OCI-LY1 (cell line): ENCODE measurements at regions not wholly inside any gene's neighbourhood (a gene's known extent, or its start where the extent isn't known, plus 50 kb on each side); places are given as distances from the start of the nearest gene placed in this dataset.

Experiments used
- H2AFZ ChIP-seq: fragments of 200-600 bp; sonication (generic), shearing (Covaris generic); 2 replicates; pipeline ENCODE4 v1.6.0; 2014; ENCODE audit warnings: antibody characterized with exemption, mild to moderate bottlenecking, low read length
- H3F3A ChIP-seq: fragments of 200-600 bp; sonication (generic), shearing (Covaris generic); 2 replicates; pipeline ENCODE4 v1.6.0; 2014; ENCODE audit warnings: mild to moderate bottlenecking, antibody characterized with exemption, low read length, moderate library complexity; ENCODE audit not compliant: insufficient read depth
- H3K27ac ChIP-seq: fragments of 200-600 bp; sonication (generic); 2 replicates; pipeline ENCODE4 v1.5.1; 2014; ENCODE audit warnings: low read length, mixed run types, mild to moderate bottlenecking, low read depth; ENCODE audit not compliant: poor library complexity, severe bottlenecking
- H3K27me3 ChIP-seq: fragments of 200-600 bp; sonication (generic); 2 replicates; pipeline ENCODE4 v1.6.0; 2014; ENCODE audit warnings: antibody characterized with exemption, mild to moderate bottlenecking, low read length, moderate library complexity; ENCODE audit not compliant: insufficient read depth
- H3K36me3 ChIP-seq: fragments of 200-600 bp; sonication (generic); 2 replicates; pipeline ENCODE4 v1.6.1; 2014; ENCODE audit warnings: mild to moderate bottlenecking, antibody characterized with exemption, low read length, moderate library complexity, mixed read lengths; ENCODE audit not compliant: insufficient read depth
- H3K4me1 ChIP-seq: fragments of 200-600 bp; sonication (generic); 2 replicates; pipeline ENCODE4 v1.5.1; 2014; ENCODE audit warnings: mild to moderate bottlenecking, low read length, moderate library complexity; ENCODE audit not compliant: insufficient read depth, severe bottlenecking
- H3K4me2 ChIP-seq: fragments of 200-600 bp; sonication (generic), shearing (Covaris generic); 2 replicates; pipeline ENCODE4 v1.6.1; 2014; ENCODE audit warnings: low read length
- H3K4me3 ChIP-seq: fragments of 200-600 bp; sonication (generic); 2 replicates; pipeline ENCODE4 v1.5.1; 2014; ENCODE audit warnings: low read length, low read depth, mild to moderate bottlenecking, mixed read lengths; ENCODE audit not compliant: poor library complexity, severe bottlenecking
- H3K79me2 ChIP-seq: fragments of 200-600 bp; shearing (Covaris generic); 2 replicates; pipeline ENCODE4 v1.6.1; 2016; ENCODE audit warnings: mixed run types, low read length, mixed read lengths; ENCODE audit not compliant: insufficient read depth
- H3K9ac ChIP-seq: fragments of 200-600 bp; sonication (generic), shearing (Covaris generic); 2 replicates; pipeline ENCODE4 v1.6.1; 2014; ENCODE audit warnings: mild to moderate bottlenecking, low read length, mixed read lengths
- H3K9me2 ChIP-seq: fragments of 200-600 bp; sonication (generic), shearing (Covaris generic); 2 replicates; pipeline ENCODE4 v1.6.1; 2014; ENCODE audit warnings: low read depth, mild to moderate bottlenecking, low read length, mixed read lengths
- H3K9me3 ChIP-seq: fragments of 200-600 bp; shearing (Covaris generic); 2 replicates; pipeline ENCODE4 v1.6.1; 2014; ENCODE audit warnings: low read length, mixed read lengths
- H4K20me1 ChIP-seq: fragments of 200-600 bp; sonication (generic), shearing (Covaris generic); 2 replicates; pipeline ENCODE4 v1.6.0; 2016; ENCODE audit warnings: mild to moderate bottlenecking, low read length; ENCODE audit not compliant: insufficient read depth
- EZH2 ChIP-seq: fragments of 200-600 bp; sonication (generic), shearing (Covaris generic); IDR thresholded peaks from 2 replicates; pipeline ENCODE4 v1.8.0; 2017; ENCODE audit warnings: borderline replicate concordance, mixed run types, mild to moderate bottlenecking, antibody characterized with exemption, low read length, moderate library complexity, mixed read lengths
- TF ChIP-seq, protein P1 (sequence below): fragments of 200-600 bp; sonication (generic), shearing (Covaris generic); IDR thresholded peaks from 2 replicates; pipeline ENCODE4 v1.5.1; 2017; ENCODE audit warnings: mild to moderate bottlenecking, antibody characterized with exemption, low read length, moderate library complexity, mixed read lengths

DNA sequence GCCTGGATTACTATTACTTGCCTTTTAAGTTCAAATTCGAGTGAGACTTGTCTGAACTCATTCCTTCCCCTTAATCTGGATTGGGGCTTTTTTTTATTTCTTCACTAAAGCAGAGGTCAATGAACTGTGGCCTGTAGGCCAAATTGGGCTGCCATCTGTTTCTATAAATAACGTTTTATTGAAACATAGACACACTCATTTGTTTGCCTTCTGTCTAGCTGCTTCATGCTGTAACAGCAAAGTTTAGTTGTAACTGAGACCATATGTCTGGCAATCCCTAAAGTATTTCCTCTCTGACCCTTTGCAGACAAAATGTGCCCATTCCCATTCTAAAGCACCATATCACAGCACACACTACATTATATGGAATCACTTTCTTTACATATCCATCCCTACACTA, 207.9 kb upstream of the ISX start:
- no peak overlapping the region for H3K4me3 ChIP-seq
- H3K79me2 ChIP-seq, result no peaks in the 10 kb centered on the region
- no peaks in the 10 kb centered on the region for H3K27me3 ChIP-seq
- no peak overlapping the region for H2AFZ ChIP-seq
- H3K36me3 ChIP-seq, result no peaks in the 10 kb centered on the region
- H4K20me1 ChIP-seq, result no peaks in the 10 kb centered on the region
- H3F3A ChIP-seq, result no peaks in the 10 kb centered on the region
- no peak overlapping the region for H3K4me2 ChIP-seq
- H3K9me2 ChIP-seq, result no peaks in the 10 kb centered on the region
- H3K9me3 ChIP-seq, result no peaks in the 10 kb centered on the region
- H3K4me1 ChIP-seq, result no peaks in the 10 kb centered on the region
- TF ChIP-seq, protein P1, sequence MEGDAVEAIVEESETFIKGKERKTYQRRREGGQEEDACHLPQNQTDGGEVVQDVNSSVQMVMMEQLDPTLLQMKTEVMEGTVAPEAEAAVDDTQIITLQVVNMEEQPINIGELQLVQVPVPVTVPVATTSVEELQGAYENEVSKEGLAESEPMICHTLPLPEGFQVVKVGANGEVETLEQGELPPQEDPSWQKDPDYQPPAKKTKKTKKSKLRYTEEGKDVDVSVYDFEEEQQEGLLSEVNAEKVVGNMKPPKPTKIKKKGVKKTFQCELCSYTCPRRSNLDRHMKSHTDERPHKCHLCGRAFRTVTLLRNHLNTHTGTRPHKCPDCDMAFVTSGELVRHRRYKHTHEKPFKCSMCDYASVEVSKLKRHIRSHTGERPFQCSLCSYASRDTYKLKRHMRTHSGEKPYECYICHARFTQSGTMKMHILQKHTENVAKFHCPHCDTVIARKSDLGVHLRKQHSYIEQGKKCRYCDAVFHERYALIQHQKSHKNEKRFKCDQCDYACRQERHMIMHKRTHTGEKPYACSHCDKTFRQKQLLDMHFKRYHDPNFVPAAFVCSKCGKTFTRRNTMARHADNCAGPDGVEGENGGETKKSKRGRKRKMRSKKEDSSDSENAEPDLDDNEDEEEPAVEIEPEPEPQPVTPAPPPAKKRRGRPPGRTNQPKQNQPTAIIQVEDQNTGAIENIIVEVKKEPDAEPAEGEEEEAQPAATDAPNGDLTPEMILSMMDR, result no peak
- TF ChIP-seq EZH2, result no peak
- no peak overlapping the region for H3K9ac ChIP-seq
- H3K27ac ChIP-seq, result no peak overlapping the region

DNA sequence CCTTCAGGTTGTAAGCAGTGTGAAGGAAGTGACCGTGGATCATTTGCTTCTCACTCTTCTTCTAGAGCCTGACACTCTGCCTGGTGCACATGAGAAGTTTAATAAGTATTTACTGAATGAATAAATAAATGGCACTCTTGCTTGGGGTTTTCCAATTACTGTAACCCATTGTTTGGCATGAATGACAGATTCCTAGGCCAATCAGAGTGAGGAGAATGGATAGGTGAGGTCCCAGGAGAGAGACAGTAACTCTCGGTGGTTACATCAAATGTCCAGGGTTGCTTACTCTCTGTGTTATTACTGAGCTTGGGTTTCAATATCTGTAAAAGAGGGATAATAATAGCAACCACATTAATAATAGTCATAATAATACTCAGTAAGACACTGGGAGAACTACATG, 204.2 kb upstream of the ISX start:
- no peak for TF ChIP-seq EZH2
- TF ChIP-seq, protein P1, result no peak
- no peaks in the 10 kb centered on the region for H3K9me3 ChIP-seq
- H3K9ac ChIP-seq, result no peak overlapping the region
- no peaks in the 10 kb centered on the region for H4K20me1 ChIP-seq
- no peaks in the 10 kb centered on the region for H3F3A ChIP-seq
- no peak overlapping the region for H2AFZ ChIP-seq
- no peaks in the 10 kb centered on the region for H3K9me2 ChIP-seq
- H3K4me3 ChIP-seq, result no peak overlapping the region
- H3K4me1 ChIP-seq, result no peaks in the 10 kb centered on the region
- H3K27ac ChIP-seq, result no peak overlapping the region
- H3K36me3 ChIP-seq, result no peaks in the 10 kb centered on the region
- no peaks in the 10 kb centered on the region for H3K79me2 ChIP-seq
- H3K4me2 ChIP-seq, result no peak overlapping the region
- no peaks in the 10 kb centered on the region for H3K27me3 ChIP-seq

DNA sequence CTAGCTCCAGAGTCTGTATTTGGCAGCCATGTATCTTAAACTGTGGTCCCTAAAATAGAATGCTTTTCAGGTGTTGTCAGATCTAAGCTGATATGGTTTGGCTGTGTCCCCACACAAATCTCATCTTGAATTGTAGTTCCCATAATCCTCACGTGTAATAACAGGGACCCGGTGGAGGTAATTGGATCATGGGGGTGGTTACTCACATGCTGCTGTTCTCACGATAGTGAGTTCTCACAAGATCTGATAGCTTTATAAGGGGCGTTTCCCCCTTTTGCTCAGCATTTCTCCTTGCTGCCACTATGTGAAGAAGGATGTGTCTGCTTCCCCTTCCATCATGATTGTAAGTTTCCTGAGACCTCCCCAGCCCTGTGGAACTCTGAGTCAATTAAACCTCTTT, 199.9 kb upstream of the ISX start:
- Histone ChIP-seq H4K20me1 (no peaks in the 10 kb centered on the region), H3K27me3 (no peaks in the 10 kb centered on the region; the same call in 1 of the 2 replicates), H3K4me3 (no peak overlapping the region), H3K36me3 (no peaks in the 10 kb centered on the region), H3K27ac (no peak overlapping the region), H3K4me2 (no peak overlapping the region), H3K4me1 (no peaks in the 10 kb centered on the region), H3K9ac (no peak overlapping the region), H2AFZ (no peak overlapping the region), H3K9me3 (no peaks in the 10 kb centered on the region), H3F3A (no peaks in the 10 kb centered on the region), H3K79me2 (no peaks in the 10 kb centered on the region), H3K9me2 (no peaks in the 10 kb centered on the region)
- TF ChIP-seq, protein P1, result no peak
- no peak for TF ChIP-seq EZH2
